SK-N-SH (cell line): ENCODE measurements at regions not wholly inside any gene's neighbourhood (a gene's known extent, or its start where the extent isn't known, plus 50 kb on each side); places are given as distances from the start of the nearest gene placed in this dataset.

Experiments used
- CTCF ChIA-PET: fragments of 300-600, 350-600 bp; formaldehyde crosslinking; extraction: SDS; loops from one replicate; lab custom pipeline; 2021; lab: Yijun Ruan, JAX
- POLR2A ChIA-PET: fragments of 350-600 bp; sonication (Branson Sonifier 250); formaldehyde crosslinking; extraction: SDS; loops from one replicate; lab custom pipeline; 2020; ENCODE audit warnings: antibody characterized with exemption, inconsistent platforms; lab: Yijun Ruan, JAX
- DNase-seq: peaks from one replicate; pipeline ENCODE4 v3.0.0; 2012
- H2AFZ ChIP-seq: fragments of 200-600 bp; sonication (generic); 2 replicates; pipeline ENCODE4 v1.8.1; 2016; ENCODE audit warnings: antibody characterized with exemption, mild to moderate bottlenecking, low read depth
- H3F3A ChIP-seq: fragments of 200-600 bp; sonication (generic); replicated peaks from 2 replicates; pipeline ENCODE3; 2016; ENCODE audit warnings: antibody characterized with exemption, mild to moderate bottlenecking; ENCODE audit not compliant: insufficient read depth
- H3K27ac ChIP-seq, 2 experiments: fragments of 200-500 bp in 1 of 2; fragments of 200-600 bp in 1 of 2; sonication (Bioruptor generic) in 1 of 2; sonication (generic), shearing (Covaris generic) in 1 of 2; 2 replicates each; pipeline versions ENCODE4 v1.5.1 to v1.6.1; 2014 to 2016; ENCODE audit warnings: low read depth in 2 of 2, inconsistent platforms in 1 of 2, low read length in 1 of 2, mild to moderate bottlenecking in 1 of 2, mixed read lengths in 1 of 2
- H3K27me3 ChIP-seq: fragments of 200-600 bp; sonication (generic), shearing (Covaris generic); 2 replicates; pipeline ENCODE4 v1.6.1; 2016; ENCODE audit warnings: mixed run types; ENCODE audit not compliant: insufficient read depth
- H3K36me3 ChIP-seq, 2 experiments: fragments of 200-500 bp in 1 of 2; fragments of 200-600 bp in 1 of 2; sonication (Bioruptor generic) in 1 of 2; sonication (generic) in 1 of 2; replicated peaks in 1 of 2; 2 replicates each; pipeline versions ENCODE3 to v1.5.1; 2014 to 2016; ENCODE audit warnings: low read length in 1 of 2, mild to moderate bottlenecking in 1 of 2; ENCODE audit not compliant: insufficient read depth in 2 of 2, control insufficient read depth in 1 of 2
- H3K4me1 ChIP-seq, 2 experiments: fragments of 200-500 bp in 1 of 2; fragments of 200-600 bp in 1 of 2; sonication (Bioruptor generic) in 1 of 2; sonication (generic), shearing (Covaris generic) in 1 of 2; 2 replicates each; pipeline versions ENCODE4 v1.5.1 to v1.6.1; 2014 to 2016; ENCODE audit warnings: low read depth in 1 of 2, low read length in 1 of 2, mixed run types in 1 of 2; ENCODE audit not compliant: insufficient read depth in 2 of 2, control insufficient read depth in 1 of 2
- H3K4me2 ChIP-seq: fragments of 200-600 bp; sonication (generic), shearing (Covaris generic); 2 replicates; pipeline ENCODE4 v1.6.1; 2017; ENCODE audit warnings: mixed run types
- H3K4me3 ChIP-seq, 2 experiments: fragments of 200-500 bp in 1 of 2; fragments of 200-600 bp in 1 of 2; sonication (Bioruptor generic) in 1 of 2; sonication (generic), shearing (Covaris generic) in 1 of 2; 2 replicates each; pipeline versions ENCODE4 v1.5.1 to v1.8.1; 2014 to 2016; ENCODE audit warnings: low read depth in 2 of 2, inconsistent platforms in 1 of 2, low read length in 1 of 2, mild to moderate bottlenecking in 1 of 2, mixed read lengths in 1 of 2, moderate library complexity in 1 of 2
- H3K79me2 ChIP-seq: fragments of 200-600 bp; sonication (generic); 2 replicates; pipeline ENCODE4 v1.8.1; 2017; ENCODE audit warnings: mild to moderate bottlenecking; ENCODE audit not compliant: insufficient read depth
- H3K9ac ChIP-seq: fragments of 200-600 bp; sonication (generic); 2 replicates; pipeline ENCODE4 v1.6.1; 2017; ENCODE audit warnings: mixed run types
- H3K9me2 ChIP-seq: fragments of 200-600 bp; sonication (generic); 2 replicates; pipeline ENCODE4 v1.6.1; 2017; ENCODE audit warnings: mixed run types
- H3K9me3 ChIP-seq: fragments of 200-600 bp; sonication (generic); 2 replicates; pipeline ENCODE4 v1.6.1; 2017; ENCODE audit warnings: mixed run types, mild to moderate bottlenecking, moderate library complexity
- H4K20me1 ChIP-seq: fragments of 200-600 bp; sonication (generic); 2 replicates; pipeline ENCODE4 v1.6.1; 2017; ENCODE audit warnings: mild to moderate bottlenecking, mixed run types; ENCODE audit not compliant: insufficient read depth
- CHD2 ChIP-seq: fragments of 150-350 bp; IDR thresholded peaks from 2 replicates; pipeline ENCODE4 v1.6.1; 2018; ENCODE audit warnings: low read length; ENCODE audit not compliant: partially characterized antibody
- EP300 ChIP-seq, 2 experiments: IDR thresholded peaks; 2 replicates each; pipeline versions ENCODE4 v1.4.0 to v1.6.1; 2012; ENCODE audit warnings: borderline replicate concordance in 1 of 2, low read depth in 1 of 2, low read length in 1 of 2
- EZH2phosphoT487 ChIP-seq: fragments of 200-600 bp; sonication (generic); IDR thresholded peaks from 2 replicates; pipeline ENCODE4 v1.6.1; 2017; ENCODE audit warnings: low read depth, mixed run types, mild to moderate bottlenecking, antibody characterized with exemption, moderate library complexity, borderline replicate concordance
- FOSL2 ChIP-seq: IDR thresholded peaks from 2 replicates; pipeline ENCODE4 v1.4.0; 2012; ENCODE audit warnings: low read depth, mild to moderate bottlenecking, moderate library complexity, borderline replicate concordance
- FOXM1 ChIP-seq: IDR thresholded peaks from 2 replicates; pipeline ENCODE4 v1.4.0; 2012; ENCODE audit warnings: low read depth, mild to moderate bottlenecking
- GATA2 ChIP-seq: sonication (generic); formaldehyde crosslinking; IDR thresholded peaks from 2 replicates; pipeline ENCODE4 v1.5.0; 2020; ENCODE audit warnings: mild to moderate bottlenecking, missing genetic modification reagents
- JUND ChIP-seq: IDR thresholded peaks from 2 replicates; pipeline ENCODE4 v1.4.0; 2012
- NFIC ChIP-seq: IDR thresholded peaks from 2 replicates; pipeline ENCODE4 v1.4.0; 2012; ENCODE audit warnings: borderline replicate concordance
- POLR2AphosphoS5 ChIP-seq: IDR thresholded peaks from 2 replicates; pipeline ENCODE4 v1.6.1; 2012; ENCODE audit warnings: low read depth, low read length
- RAD21 ChIP-seq: IDR thresholded peaks from 2 replicates; pipeline ENCODE4 v1.6.1; 2012; ENCODE audit warnings: mild to moderate bottlenecking, low read length
- RCOR1 ChIP-seq: fragments of 150-350 bp; IDR thresholded peaks from 2 replicates; pipeline ENCODE4 v1.6.1; 2017; ENCODE audit warnings: antibody characterized with exemption, low read length
- RXRA ChIP-seq: IDR thresholded peaks from 2 replicates; pipeline ENCODE4 v1.4.0; 2012; ENCODE audit warnings: low read depth, mild to moderate bottlenecking, borderline replicate concordance
- SMC3 ChIP-seq: IDR thresholded peaks from 2 replicates; pipeline ENCODE4 v1.6.1; 2012; ENCODE audit warnings: low read depth, low read length, improper control_type of control experiment
- TCF12 ChIP-seq: IDR thresholded peaks from 2 replicates; pipeline ENCODE4 v1.4.0; 2012
- TEAD4 ChIP-seq: IDR thresholded peaks from 2 replicates; pipeline ENCODE4 v1.4.0; 2012; ENCODE audit warnings: mild to moderate bottlenecking, borderline replicate concordance; ENCODE audit not compliant: insufficient read depth
- whole genome bisulfite sequencing: methylation state at CpG from one replicate; pipeline ENCODE4 v1.1.6; 2017; ENCODE audit warnings: low lambda C conversion rate; 5-methylcytosine and 5-hydroxymethylcytosine counted together
- TF ChIP-seq, protein P1 (sequence below): IDR thresholded peaks from 2 replicates; pipeline ENCODE4 v1.4.0; 2012; ENCODE audit warnings: low read depth, borderline replicate concordance
- TF ChIP-seq, protein P2 (sequence below): fragments of 150-350 bp; IDR thresholded peaks from 2 replicates; pipeline ENCODE4 v1.6.1; 2017; ENCODE audit warnings: antibody characterized with exemption, low read length, low read depth, borderline replicate concordance
- TF ChIP-seq, protein P3 (sequence below): IDR thresholded peaks from 2 replicates; pipeline ENCODE4 v1.6.1; 2012; ENCODE audit warnings: mild to moderate bottlenecking, low read depth, low read length, moderate library complexity
- TF ChIP-seq, protein P4 (sequence below): fragments of 150-350 bp; IDR thresholded peaks from 2 replicates; pipeline ENCODE4 v1.6.1; 2016; ENCODE audit warnings: mild to moderate bottlenecking, low read depth, low read length
- TF ChIP-seq, protein P5 (sequence below): IDR thresholded peaks from 2 replicates; pipeline ENCODE4; 2012

DNA sequence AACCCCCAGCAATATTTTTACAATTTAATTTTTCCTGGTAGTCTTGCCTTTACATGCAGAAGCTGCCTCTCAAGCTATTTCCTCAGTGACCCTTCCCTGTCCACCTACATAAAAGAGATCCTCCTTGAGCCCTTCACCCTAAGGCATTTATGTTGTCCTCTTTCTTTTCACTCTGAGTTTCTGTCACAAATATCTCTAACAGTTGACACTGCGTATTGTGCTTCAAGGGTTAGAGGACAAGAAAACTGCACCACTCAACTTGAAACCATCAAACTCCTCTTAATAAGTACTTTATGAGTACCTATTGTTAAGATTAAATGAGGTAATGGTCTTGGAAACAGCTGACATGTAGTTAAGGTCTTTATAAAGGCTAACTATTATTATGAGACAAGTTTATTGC, 557.7 kb downstream of the TRHDE start:
- Histone ChIP-seq H3K4me3 (no peak overlapping the region), H3K9me2 (no peaks in the 10 kb centered on the region), H3K4me1 (no peaks in the 10 kb centered on the region), H3K4me2 (no peak overlapping the region), H3F3A (no peaks in the 10 kb centered on the region), H3K9me3 (no peaks in the 10 kb centered on the region), H3K9ac (no peak overlapping the region), H4K20me1 (no peaks in the 10 kb centered on the region), H3K27me3 (no peaks in the 10 kb centered on the region), H3K36me3 (no peaks in the 10 kb centered on the region), H3K79me2 (no peaks in the 10 kb centered on the region), H3K27ac (no peak overlapping the region), H2AFZ (no peak overlapping the region)
- ChIA-PET POLR2A (no interaction called here), CTCF (no interaction called here)
- DNase-seq = no peak
- TF ChIP-seq FOXM1 (no peak), NFIC (no peak), CHD2 (no peak), TCF12 (no peak), RCOR1 (no peak), RAD21 (no peak), JUND (no peak), POLR2AphosphoS5 (no peak), GATA2 (CRISPR knock-in tag) (no peak), FOSL2 (no peak), SMC3 (no peak), RXRA (no peak), EZH2phosphoT487 (no peak), EP300 (IDR thresholded peaks at IDR 0.05; ENCODE audit: borderline replicate concordance in 1 of 2, low read depth in 1 of 2, low read length in 1 of 2) (no peak), TEAD4 (no peak)
- TF ChIP-seq, protein P1, sequence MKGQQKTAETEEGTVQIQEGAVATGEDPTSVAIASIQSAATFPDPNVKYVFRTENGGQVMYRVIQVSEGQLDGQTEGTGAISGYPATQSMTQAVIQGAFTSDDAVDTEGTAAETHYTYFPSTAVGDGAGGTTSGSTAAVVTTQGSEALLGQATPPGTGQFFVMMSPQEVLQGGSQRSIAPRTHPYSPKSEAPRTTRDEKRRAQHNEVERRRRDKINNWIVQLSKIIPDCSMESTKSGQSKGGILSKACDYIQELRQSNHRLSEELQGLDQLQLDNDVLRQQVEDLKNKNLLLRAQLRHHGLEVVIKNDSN = no peak
- TF ChIP-seq, protein P2, sequence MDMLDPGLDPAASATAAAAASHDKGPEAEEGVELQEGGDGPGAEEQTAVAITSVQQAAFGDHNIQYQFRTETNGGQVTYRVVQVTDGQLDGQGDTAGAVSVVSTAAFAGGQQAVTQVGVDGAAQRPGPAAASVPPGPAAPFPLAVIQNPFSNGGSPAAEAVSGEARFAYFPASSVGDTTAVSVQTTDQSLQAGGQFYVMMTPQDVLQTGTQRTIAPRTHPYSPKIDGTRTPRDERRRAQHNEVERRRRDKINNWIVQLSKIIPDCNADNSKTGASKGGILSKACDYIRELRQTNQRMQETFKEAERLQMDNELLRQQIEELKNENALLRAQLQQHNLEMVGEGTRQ = no peak
- TF ChIP-seq, protein P3, sequence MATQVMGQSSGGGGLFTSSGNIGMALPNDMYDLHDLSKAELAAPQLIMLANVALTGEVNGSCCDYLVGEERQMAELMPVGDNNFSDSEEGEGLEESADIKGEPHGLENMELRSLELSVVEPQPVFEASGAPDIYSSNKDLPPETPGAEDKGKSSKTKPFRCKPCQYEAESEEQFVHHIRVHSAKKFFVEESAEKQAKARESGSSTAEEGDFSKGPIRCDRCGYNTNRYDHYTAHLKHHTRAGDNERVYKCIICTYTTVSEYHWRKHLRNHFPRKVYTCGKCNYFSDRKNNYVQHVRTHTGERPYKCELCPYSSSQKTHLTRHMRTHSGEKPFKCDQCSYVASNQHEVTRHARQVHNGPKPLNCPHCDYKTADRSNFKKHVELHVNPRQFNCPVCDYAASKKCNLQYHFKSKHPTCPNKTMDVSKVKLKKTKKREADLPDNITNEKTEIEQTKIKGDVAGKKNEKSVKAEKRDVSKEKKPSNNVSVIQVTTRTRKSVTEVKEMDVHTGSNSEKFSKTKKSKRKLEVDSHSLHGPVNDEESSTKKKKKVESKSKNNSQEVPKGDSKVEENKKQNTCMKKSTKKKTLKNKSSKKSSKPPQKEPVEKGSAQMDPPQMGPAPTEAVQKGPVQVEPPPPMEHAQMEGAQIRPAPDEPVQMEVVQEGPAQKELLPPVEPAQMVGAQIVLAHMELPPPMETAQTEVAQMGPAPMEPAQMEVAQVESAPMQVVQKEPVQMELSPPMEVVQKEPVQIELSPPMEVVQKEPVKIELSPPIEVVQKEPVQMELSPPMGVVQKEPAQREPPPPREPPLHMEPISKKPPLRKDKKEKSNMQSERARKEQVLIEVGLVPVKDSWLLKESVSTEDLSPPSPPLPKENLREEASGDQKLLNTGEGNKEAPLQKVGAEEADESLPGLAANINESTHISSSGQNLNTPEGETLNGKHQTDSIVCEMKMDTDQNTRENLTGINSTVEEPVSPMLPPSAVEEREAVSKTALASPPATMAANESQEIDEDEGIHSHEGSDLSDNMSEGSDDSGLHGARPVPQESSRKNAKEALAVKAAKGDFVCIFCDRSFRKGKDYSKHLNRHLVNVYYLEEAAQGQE = no peak
- TF ChIP-seq, protein P4, sequence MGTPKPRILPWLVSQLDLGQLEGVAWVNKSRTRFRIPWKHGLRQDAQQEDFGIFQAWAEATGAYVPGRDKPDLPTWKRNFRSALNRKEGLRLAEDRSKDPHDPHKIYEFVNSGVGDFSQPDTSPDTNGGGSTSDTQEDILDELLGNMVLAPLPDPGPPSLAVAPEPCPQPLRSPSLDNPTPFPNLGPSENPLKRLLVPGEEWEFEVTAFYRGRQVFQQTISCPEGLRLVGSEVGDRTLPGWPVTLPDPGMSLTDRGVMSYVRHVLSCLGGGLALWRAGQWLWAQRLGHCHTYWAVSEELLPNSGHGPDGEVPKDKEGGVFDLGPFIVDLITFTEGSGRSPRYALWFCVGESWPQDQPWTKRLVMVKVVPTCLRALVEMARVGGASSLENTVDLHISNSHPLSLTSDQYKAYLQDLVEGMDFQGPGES = no peak
- TF ChIP-seq, protein P5, sequence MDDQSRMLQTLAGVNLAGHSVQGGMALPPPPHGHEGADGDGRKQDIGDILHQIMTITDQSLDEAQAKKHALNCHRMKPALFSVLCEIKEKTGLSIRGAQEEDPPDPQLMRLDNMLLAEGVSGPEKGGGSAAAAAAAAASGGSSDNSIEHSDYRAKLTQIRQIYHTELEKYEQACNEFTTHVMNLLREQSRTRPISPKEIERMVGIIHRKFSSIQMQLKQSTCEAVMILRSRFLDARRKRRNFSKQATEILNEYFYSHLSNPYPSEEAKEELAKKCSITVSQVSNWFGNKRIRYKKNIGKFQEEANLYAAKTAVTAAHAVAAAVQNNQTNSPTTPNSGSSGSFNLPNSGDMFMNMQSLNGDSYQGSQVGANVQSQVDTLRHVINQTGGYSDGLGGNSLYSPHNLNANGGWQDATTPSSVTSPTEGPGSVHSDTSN = no peak
- 17% methylated on average over 1 of the region's 1 CpG for WGBS
